H1 (cell line): ENCODE measurements at regions not wholly inside any gene's neighbourhood (a gene's known extent, or its start where the extent isn't known, plus 50 kb on each side); places are given as distances from the start of the nearest gene placed in this dataset.

Experiments used
- CTCF ChIA-PET: fragments of 300-600 bp; sonication (Branson Sonifier 250); formaldehyde crosslinking; loops from one replicate; lab custom pipeline; 2021; ENCODE audit not compliant: partially characterized antibody; lab: Charles Lee
- POLR2A ChIA-PET: fragments of 300-600 bp; sonication (Branson Sonifier 250); formaldehyde crosslinking; loops from one replicate; lab custom pipeline; 2021; ENCODE audit warnings: inconsistent platforms; ENCODE audit not compliant: partially characterized antibody; lab: Charles Lee
- DNase-seq, 2 experiments: peaks; one replicate each; pipeline versions ENCODE4 v3.0.0 to v3.0.0-alpha.2; 2010 to 2022; ENCODE audit warnings: low spot score in 2 of 2, low read depth in 1 of 2, mixed read lengths in 1 of 2
- FAIRE-seq: peaks from 2 replicates; lab custom pipeline; 2011; peaks lifted over from hg19 to GRCh38; lab: Jason Lieb, UNC
- H2AFZ ChIP-seq: 2 replicates; pipeline ENCODE4 v1.8.1; 2012; ENCODE audit warnings: low read length, inconsistent platforms
- H2AK5ac ChIP-seq: 2 replicates; pipeline ENCODE4 v1.6.1; 2013; ENCODE audit warnings: low read depth, low read length
- H2BK120ac ChIP-seq: replicated peaks from 2 replicates; pipeline ENCODE3; 2013; ENCODE audit warnings: low read depth, low read length, inconsistent platforms
- H2BK12ac ChIP-seq: 2 replicates; pipeline ENCODE4 v1.6.1; 2013; ENCODE audit warnings: low read depth, low read length
- H2BK15ac ChIP-seq: 2 replicates; pipeline ENCODE4 v1.6.1; 2013; ENCODE audit warnings: low read length
- H2BK20ac ChIP-seq: 2 replicates; pipeline ENCODE4 v1.6.1; 2013; ENCODE audit warnings: low read length
- H2BK5ac ChIP-seq: 2 replicates; pipeline ENCODE4 v1.6.1; 2013; ENCODE audit warnings: low read depth, low read length
- H3K14ac ChIP-seq: 2 replicates; pipeline ENCODE4 v1.6.1; 2013; ENCODE audit warnings: inconsistent platforms; ENCODE audit not compliant: insufficient read length
- H3K18ac ChIP-seq: 2 replicates; pipeline ENCODE4 v1.6.1; 2013; ENCODE audit warnings: low read length; ENCODE audit errors: extremely low read depth
- H3K23ac ChIP-seq: 2 replicates; pipeline ENCODE4 v1.6.1; 2013; ENCODE audit warnings: inconsistent platforms; ENCODE audit not compliant: insufficient read length
- H3K23me2 ChIP-seq: 2 replicates; pipeline ENCODE4 v1.6.1; 2013; ENCODE audit warnings: low read depth, low read length
- H3K27ac ChIP-seq: 2 replicates; pipeline ENCODE4 v1.6.1; 2011; ENCODE audit warnings: low read depth, low read length, inconsistent platforms
- H3K27me3 ChIP-seq, 4 experiments: replicated peaks in 1 of 4; 1 replicate in 1 of 4; 2 replicates in 3 of 4; pipeline versions ENCODE4 v1.6.1 to v1.8.1; 2011 to 2013; ENCODE audit warnings: low read length in 3 of 4, mild to moderate bottlenecking in 3 of 4, inconsistent platforms in 2 of 4, mixed read lengths in 2 of 4, moderate library complexity in 1 of 4; ENCODE audit not compliant: control insufficient read depth in 3 of 4, insufficient read depth in 3 of 4; ENCODE audit errors: extremely low read depth in 1 of 4
- H3K36me3 ChIP-seq, 4 experiments: 2 replicates each; pipeline versions ENCODE4 v1.6.1 to v1.8.1; 2011 to 2013; ENCODE audit warnings: mild to moderate bottlenecking in 4 of 4, low read length in 3 of 4, moderate library complexity in 2 of 4, control low read depth in 1 of 4, inconsistent platforms in 1 of 4; ENCODE audit not compliant: insufficient read depth in 4 of 4, control insufficient read depth in 2 of 4
- H3K4ac ChIP-seq: replicated peaks from 2 replicates; pipeline ENCODE3; 2013; ENCODE audit warnings: low read length, low read depth, mixed read lengths, inconsistent platforms; ENCODE audit not compliant: insufficient read length
- H3K4me1 ChIP-seq, 4 experiments: replicated peaks in 1 of 4; 1 replicate in 1 of 4; 2 replicates in 3 of 4; pipeline versions ENCODE4 v1.6.1 to v1.8.1; 2011 to 2013; ENCODE audit warnings: low read length in 3 of 4, inconsistent platforms in 2 of 4, mixed read lengths in 1 of 4; ENCODE audit not compliant: insufficient read depth in 4 of 4, control insufficient read depth in 3 of 4
- H3K4me2 ChIP-seq, 2 experiments: 2 replicates each; pipeline versions ENCODE4 v1.6.1 to v1.8.1; 2011 to 2013; ENCODE audit warnings: low read depth in 2 of 2, low read length in 2 of 2, control low read depth in 1 of 2, inconsistent platforms in 1 of 2, mild to moderate bottlenecking in 1 of 2; ENCODE audit not compliant: insufficient read depth in 1 of 2
- H3K4me3 ChIP-seq, 4 experiments: fragments of 200-600, 300-600 bp in 1 of 4; sonication (generic), shearing (Covaris generic), sonication (Bioruptor Twin) in 1 of 4; 2 replicates each; pipeline versions ENCODE4 v1.5.1 to v1.8.1; 2011 to 2016; ENCODE audit warnings: low read length in 4 of 4, low read depth in 3 of 4, control low read depth in 2 of 4, inconsistent platforms in 2 of 4, mild to moderate bottlenecking in 2 of 4, mixed read lengths in 1 of 4, moderate library complexity in 1 of 4; ENCODE audit not compliant: insufficient read depth in 2 of 4; ENCODE audit errors: extremely low read depth in 1 of 4
- H3K56ac ChIP-seq: replicated peaks from 2 replicates; pipeline ENCODE3; 2013; ENCODE audit warnings: low read depth, mild to moderate bottlenecking, mixed read lengths, low read length, inconsistent platforms; ENCODE audit not compliant: insufficient read length
- H3K79me1 ChIP-seq: 2 replicates; pipeline ENCODE4 v1.6.1; 2013; ENCODE audit warnings: low read depth, low read length, control low read depth
- H3K79me2 ChIP-seq, 2 experiments: 2 replicates each; pipeline versions ENCODE4 v1.6.1 to v1.8.1; 2012 to 2013; ENCODE audit warnings: low read length in 2 of 2, mild to moderate bottlenecking in 2 of 2, inconsistent platforms in 1 of 2; ENCODE audit not compliant: insufficient read depth in 2 of 2, control insufficient read depth in 1 of 2
- H3K9ac ChIP-seq, 4 experiments: replicated peaks in 1 of 4; 1 replicate in 1 of 4; 2 replicates in 3 of 4; pipeline versions ENCODE4 v1.6.1 to v1.8.1; 2011 to 2013; ENCODE audit warnings: low read depth in 3 of 4, low read length in 3 of 4, control low read depth in 2 of 4, mild to moderate bottlenecking in 2 of 4, moderate library complexity in 2 of 4, inconsistent platforms in 1 of 4; ENCODE audit errors: extremely low read depth in 1 of 4
- H3K9me3 ChIP-seq, 2 experiments: 2 replicates each; pipeline versions ENCODE4 v1.6.1 to v1.8.1; 2012 to 2013; ENCODE audit warnings: mild to moderate bottlenecking in 2 of 2, moderate library complexity in 2 of 2, control low read depth in 1 of 2, inconsistent platforms in 1 of 2, low read depth in 1 of 2, low read length in 1 of 2, mixed read lengths in 1 of 2; ENCODE audit not compliant: insufficient read depth in 2 of 2
- H4K20me1 ChIP-seq, 2 experiments: replicated peaks in 1 of 2; 2 replicates each; pipeline versions ENCODE3 to v1.8.1; 2011 to 2013; ENCODE audit warnings: inconsistent platforms in 2 of 2, low read length in 2 of 2, mild to moderate bottlenecking in 1 of 2; ENCODE audit not compliant: insufficient read depth in 2 of 2, control insufficient read depth in 1 of 2
- H4K5ac ChIP-seq: 2 replicates; pipeline ENCODE4 v1.6.1; 2013; ENCODE audit warnings: low read length, low read depth, mixed read lengths, inconsistent platforms; ENCODE audit not compliant: insufficient read length
- H4K8ac ChIP-seq: 2 replicates; pipeline ENCODE4 v1.8.0; 2013; ENCODE audit warnings: mild to moderate bottlenecking, moderate library complexity, low read length, inconsistent platforms; ENCODE audit not compliant: insufficient read depth; ENCODE audit errors: extremely low read depth
- H4K91ac ChIP-seq: replicated peaks from 2 replicates; pipeline ENCODE3; 2013; ENCODE audit warnings: low read length, mixed read lengths, inconsistent platforms; ENCODE audit not compliant: insufficient read length
- ASH2L ChIP-seq: fragments of 200-600, 300-600 bp; sonication (generic); IDR thresholded peaks from one replicate; pipeline ENCODE4 v1.7.1; 2017; ENCODE audit warnings: low read length
- BACH1 ChIP-seq: IDR thresholded peaks from 2 replicates; pipeline ENCODE4 v1.6.1; 2012; ENCODE audit warnings: low read length, improper control_type of control experiment
- EP300 ChIP-seq, 2 experiments: IDR thresholded peaks; 1 replicate in 1 of 2; 2 replicates in 1 of 2; pipeline ENCODE4 v1.6.1; 2011 to 2012; ENCODE audit warnings: low read depth in 2 of 2, low read length in 2 of 2, mild to moderate bottlenecking in 2 of 2, borderline replicate concordance in 1 of 2, inconsistent platforms in 1 of 2, moderate library complexity in 1 of 2
- HDAC6 ChIP-seq: IDR thresholded peaks from one replicate; pipeline ENCODE4 v1.7.1; 2012; ENCODE audit warnings: low read depth, mild to moderate bottlenecking, inconsistent platforms, low read length, moderate library complexity
- JUND ChIP-seq: IDR thresholded peaks from 2 replicates; pipeline ENCODE4 v1.6.1; 2011; ENCODE audit warnings: mild to moderate bottlenecking, improper control_type of control experiment, low read length
- MAFK ChIP-seq: IDR thresholded peaks from 2 replicates; pipeline ENCODE4 v1.6.1; 2012; ENCODE audit warnings: low read depth, mild to moderate bottlenecking, improper control_type of control experiment, low read length
- MAX ChIP-seq: IDR thresholded peaks from 2 replicates; pipeline ENCODE4 v1.6.1; 2012; ENCODE audit warnings: inconsistent platforms
- RFX5 ChIP-seq: IDR thresholded peaks from 2 replicates; pipeline ENCODE4 v1.6.1; 2011; ENCODE audit warnings: low read depth, low read length, improper control_type of control experiment, borderline replicate concordance
- RXRA ChIP-seq: IDR thresholded peaks from 2 replicates; pipeline ENCODE4 v1.6.1; 2011; ENCODE audit warnings: low read depth, mild to moderate bottlenecking, low read length, moderate library complexity; ENCODE audit not compliant: insufficient read depth
- SP2 ChIP-seq: IDR thresholded peaks from 2 replicates; pipeline ENCODE4 v1.6.1; 2012; ENCODE audit warnings: mild to moderate bottlenecking, low read length, inconsistent platforms
- SUZ12 ChIP-seq: fragments of 200-600 bp; sonication (generic); IDR thresholded peaks from 2 replicates; pipeline ENCODE4 v1.6.1; 2012; ENCODE audit warnings: mild to moderate bottlenecking, inconsistent platforms, low read length, moderate library complexity, mixed read lengths
- WGBS, 2 experiments: shearing (Covaris generic) in 1 of 2; methylation state at CpG; one replicate each; pipeline versions ENCODE4 v1.1.6 to v1.1.7; 2013 to 2015; ENCODE audit warnings: low lambda C conversion rate in 2 of 2, mixed read lengths in 2 of 2, inconsistent platforms in 1 of 2, low coverage in 1 of 2, missing lambda C conversion rate in 1 of 2; ENCODE audit not compliant: insufficient replicate concordance in 2 of 2, insufficient coverage in 1 of 2, insufficient read length in 1 of 2; ENCODE audit errors: extremely low coverage in 1 of 2, missing lambda C conversion rate in 1 of 2; 5-methylcytosine and 5-hydroxymethylcytosine counted together

DNA sequence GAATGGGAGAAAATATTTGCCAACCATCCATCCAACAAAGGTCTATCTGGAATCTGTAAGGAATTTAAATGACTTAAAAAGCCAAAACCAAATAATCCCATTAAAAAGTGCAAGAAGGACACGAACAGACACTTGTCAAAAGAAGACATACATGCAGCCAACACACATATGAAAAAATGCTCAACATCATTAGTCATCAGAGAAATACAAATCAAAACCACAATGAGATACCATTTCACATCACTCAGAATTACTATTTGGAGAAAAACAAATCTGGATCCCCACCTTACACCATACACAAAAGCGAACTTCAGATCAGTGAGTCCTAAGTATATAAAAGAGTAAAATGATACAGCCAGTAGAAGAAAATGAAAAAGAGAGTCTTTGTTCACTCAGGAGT lies 58.6 kb upstream of the MNS1 start:
- Histone ChIP-seq H4K20me1 (no peaks in the 10 kb centered on the region), H3K56ac (no peak overlapping the region), H2BK15ac (no peak overlapping the region), H3K4me1 (no peaks in the 10 kb centered on the region), H3K27ac (no peak overlapping the region), H2BK12ac (no peak overlapping the region), H3K14ac (no peak overlapping the region), H3K23me2 (no peaks in the 10 kb centered on the region), H3K9ac (no peak overlapping the region), H3K23ac (no peak overlapping the region), H2AFZ (no peak overlapping the region), H3K36me3 (no peaks in the 10 kb centered on the region), H4K5ac (no peak overlapping the region), H3K9me3 (peaks cover 2 to 3% of the 10 kb centered on the region in 2 experiments; a peak in 1 of 4 replicates), H3K79me1 (no peaks in the 10 kb centered on the region), H2AK5ac (no peak overlapping the region), H3K4me3 (no peak overlapping the region)
- WGBS, 2 experiments, result 46% methylated on average over 2 of the region's 2 CpGs; no CpG with 5 or more reads in 1 of the 2 experiments
- no peak for DNase-seq
- no peak for TF ChIP-seq MAX
- TF ChIP-seq EP300 (IDR thresholded peaks at IDR 0.05; ENCODE audit: borderline replicate concordance in 1 of 2, low read depth in 2 of 2, low read length in 2 of 2), result no peak
- TF ChIP-seq JUND, result no peak
- no peak for TF ChIP-seq MAFK
- no peak for TF ChIP-seq HDAC6
- no peak for TF ChIP-seq BACH1
- no peak for TF ChIP-seq RXRA
- TF ChIP-seq RFX5, result no peak
- TF ChIP-seq SP2, result no peak
- TF ChIP-seq ASH2L, result no peak
- no peak for TF ChIP-seq SUZ12
- TF ChIP-seq, all 59 proteins: peak for 0
- no peak overlapping the region for H4K8ac ChIP-seq
- H3K27me3 ChIP-seq, result no peaks in the 10 kb centered on the region
- H2BK20ac ChIP-seq, result no peak overlapping the region
- H2BK120ac ChIP-seq, result no peak overlapping the region
- no peak overlapping the region for H3K4ac ChIP-seq
- ChIA-PET POLR2A (no interaction called here), CTCF (no interaction called here)
- H3K18ac ChIP-seq, result no peak overlapping the region
- FAIRE-seq, result no peak
- no peak overlapping the region for H3K4me2 ChIP-seq
- H3K79me2 ChIP-seq, result no peaks in the 10 kb centered on the region
- H4K91ac ChIP-seq, result no peak overlapping the region
- H2BK5ac ChIP-seq, result no peak overlapping the region
